Psoas muscle (tissue), 7 donors: ENCODE measurements at regions not wholly inside any gene's neighbourhood (a gene's known extent, or its start where the extent isn't known, plus 50 kb on each side); places are given as distances from the start of the nearest gene placed in this dataset.

Source experiments
- ATAC-seq, 4 donors: fragments of 200-7000 bp; cut with Tn5 transposase; one replicate each; pipeline ENCODE4 v1.9.1; 2020; ENCODE audit warnings: moderate library complexity in 3 of 4, mild to moderate bottlenecking in 2 of 4
- DNase-seq, 2 donors: peaks; one replicate each; pipeline ENCODE4 v3.0.0-alpha.2; 2020
- H3K27ac ChIP-seq: fragments of 200-600 bp; one replicate; pipeline ENCODE4 v1.8.0; 2022
- H3K27me3 ChIP-seq, 3 donors: fragments of 200-600 bp in 1 of 3; one replicate each; pipeline versions ENCODE4 v1.6.1 to v1.8.0; 2013 to 2022; ENCODE audit warnings: low read length in 2 of 3, mild to moderate bottlenecking in 2 of 3, moderate library complexity in 1 of 3; ENCODE audit not compliant: insufficient read depth in 3 of 3
- H3K36me3 ChIP-seq, 2 donors: fragments of 200-600 bp in 1 of 2; one replicate each; pipeline versions ENCODE4 v1.6.1 to v1.8.0; 2013 to 2022; ENCODE audit warnings: low read depth in 1 of 2, mild to moderate bottlenecking in 1 of 2, moderate library complexity in 1 of 2; ENCODE audit not compliant: insufficient read depth in 1 of 2
- H3K4me1 ChIP-seq: fragments of 200-600 bp; one replicate; pipeline ENCODE4 v1.8.0; 2022
- H3K4me3 ChIP-seq: fragments of 200-600 bp; one replicate; pipeline ENCODE4 v1.8.0; 2022; ENCODE audit warnings: mild to moderate bottlenecking
- H3K9me3 ChIP-seq: fragments of 200-600 bp; one replicate; pipeline ENCODE4 v1.8.0; 2022
- WGBS, 3 donors: extraction: QIAGEN DNeasy Blood & Tissue Kit; methylation state at CpG; one replicate each; pipeline versions ENCODE4 v1.1.6 to v1.1.7; 2013; 5-methylcytosine and 5-hydroxymethylcytosine counted together
- intact Hi-C, 2 donors: fragments of 100-400 bp; cut with DNase I; formaldehyde crosslinking; loops; one replicate each; pipeline versions ENCODE4 v1.11.0 to v1.14.2; 2022
- TF ChIP-seq, protein P1 (sequence below): fragments of 200-600 bp; IDR thresholded peaks from one replicate; pipeline ENCODE4 v1.8.0; 2022; ENCODE audit warnings: antibody characterized with exemption
- donor health status: healthy with polysubstance abuse.
- donor health status: DM: no; HTN: no; CAD: no; lungs with moderate emphysema.
- donor health status: Bipolar disorder and iron deficiency.
- donor health status: healthy.
- donor health status: DM: yes; HTN: yes; CAD: no.
- donor health status: DM: no; HTN: no; CAD: no.
- donor health status: DM: yes; HTN: yes; CAD: no.

DNA sequence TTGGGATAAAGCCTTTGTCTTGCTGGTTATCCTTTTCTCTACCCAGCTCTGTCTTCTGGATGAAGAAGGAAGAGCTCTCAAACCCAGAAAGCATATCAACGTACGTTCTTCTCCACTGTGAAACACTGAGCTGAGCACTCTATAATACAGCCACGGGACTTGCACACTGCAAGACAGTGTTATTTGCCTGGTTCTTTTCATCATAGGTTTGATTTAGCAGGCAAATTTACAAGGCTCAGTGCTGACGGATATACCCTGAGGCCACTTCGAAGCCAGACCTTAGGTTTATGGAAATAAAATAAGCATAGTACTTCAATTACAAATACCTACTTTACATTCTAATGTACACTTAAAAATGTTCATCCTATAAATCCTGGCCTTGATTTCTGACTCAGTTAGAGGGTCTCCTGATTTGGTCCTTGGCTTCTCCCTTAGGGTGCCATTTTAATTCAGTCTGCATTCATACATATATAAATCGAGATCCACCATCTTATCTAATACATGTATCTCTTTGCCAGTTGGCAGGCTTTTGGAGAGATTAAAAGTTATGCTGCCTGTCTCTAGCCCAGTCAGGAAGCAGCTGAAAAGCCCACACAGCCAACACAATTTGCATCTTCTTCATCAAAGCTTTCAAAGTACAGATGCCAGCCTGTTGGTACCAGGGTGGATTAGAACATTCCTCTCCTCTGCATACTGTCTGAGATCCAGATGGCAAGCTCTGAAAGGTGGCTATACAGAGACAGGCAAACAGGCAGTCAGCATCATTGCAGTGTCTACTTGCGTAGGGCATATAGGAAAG is 194.4 kb downstream of the DEPDC1B start:
- Histone ChIP-seq H3K36me3 (no peaks in the 10 kb centered on the region), H3K27ac (no peak overlapping the region), H3K4me1 (no peaks in the 10 kb centered on the region), H3K9me3 (no peaks in the 10 kb centered on the region), H3K27me3 (no peaks in the 10 kb centered on the region), H3K4me3 (no peak overlapping the region)
- TF ChIP-seq, protein P1, sequence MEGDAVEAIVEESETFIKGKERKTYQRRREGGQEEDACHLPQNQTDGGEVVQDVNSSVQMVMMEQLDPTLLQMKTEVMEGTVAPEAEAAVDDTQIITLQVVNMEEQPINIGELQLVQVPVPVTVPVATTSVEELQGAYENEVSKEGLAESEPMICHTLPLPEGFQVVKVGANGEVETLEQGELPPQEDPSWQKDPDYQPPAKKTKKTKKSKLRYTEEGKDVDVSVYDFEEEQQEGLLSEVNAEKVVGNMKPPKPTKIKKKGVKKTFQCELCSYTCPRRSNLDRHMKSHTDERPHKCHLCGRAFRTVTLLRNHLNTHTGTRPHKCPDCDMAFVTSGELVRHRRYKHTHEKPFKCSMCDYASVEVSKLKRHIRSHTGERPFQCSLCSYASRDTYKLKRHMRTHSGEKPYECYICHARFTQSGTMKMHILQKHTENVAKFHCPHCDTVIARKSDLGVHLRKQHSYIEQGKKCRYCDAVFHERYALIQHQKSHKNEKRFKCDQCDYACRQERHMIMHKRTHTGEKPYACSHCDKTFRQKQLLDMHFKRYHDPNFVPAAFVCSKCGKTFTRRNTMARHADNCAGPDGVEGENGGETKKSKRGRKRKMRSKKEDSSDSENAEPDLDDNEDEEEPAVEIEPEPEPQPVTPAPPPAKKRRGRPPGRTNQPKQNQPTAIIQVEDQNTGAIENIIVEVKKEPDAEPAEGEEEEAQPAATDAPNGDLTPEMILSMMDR: no peak
- DNase-seq: no peak
- WGBS, 3 donors: 63 to 73% (median 68%) methylated on average over 7 of the region's 7 CpGs
- no peak for ATAC-seq
- intact Hi-C loops: no loop called here

DNA sequence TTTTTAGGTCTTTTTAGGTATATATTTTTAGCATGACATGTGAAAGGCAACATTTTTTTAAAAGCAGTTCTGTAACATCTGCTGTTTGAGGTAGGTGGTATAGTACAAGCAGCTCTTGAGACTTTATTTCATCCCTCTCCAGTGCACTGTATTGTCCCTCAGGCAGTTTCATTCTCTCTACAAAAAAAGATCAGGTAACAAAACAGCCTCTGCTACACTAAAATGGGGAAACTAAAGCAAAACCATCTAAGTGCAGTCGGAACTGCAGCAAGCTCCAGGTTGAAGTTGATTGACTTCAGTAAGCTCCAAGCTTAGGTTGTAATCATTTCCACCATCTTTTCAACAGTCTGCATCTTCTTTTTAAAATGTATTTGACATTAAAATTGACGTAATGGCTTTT is 195.6 kb downstream of the DEPDC1B start:
- intact Hi-C loops: no loop called here
- H3K4me1 ChIP-seq: no peaks in the 10 kb centered on the region
- TF ChIP-seq, protein P1: no peak
- H3K36me3 ChIP-seq: no peaks in the 10 kb centered on the region
- DNase-seq (no peak), ATAC-seq (no peak)
- H3K4me3 ChIP-seq: no peak overlapping the region
- no peaks in the 10 kb centered on the region for H3K9me3 ChIP-seq
- H3K27ac ChIP-seq: no peak overlapping the region
- WGBS, 3 donors: 65 to 69% (median 68%) methylated on average over 2 of the region's 2 CpGs
- H3K27me3 ChIP-seq: no peaks in the 10 kb centered on the region

DNA sequence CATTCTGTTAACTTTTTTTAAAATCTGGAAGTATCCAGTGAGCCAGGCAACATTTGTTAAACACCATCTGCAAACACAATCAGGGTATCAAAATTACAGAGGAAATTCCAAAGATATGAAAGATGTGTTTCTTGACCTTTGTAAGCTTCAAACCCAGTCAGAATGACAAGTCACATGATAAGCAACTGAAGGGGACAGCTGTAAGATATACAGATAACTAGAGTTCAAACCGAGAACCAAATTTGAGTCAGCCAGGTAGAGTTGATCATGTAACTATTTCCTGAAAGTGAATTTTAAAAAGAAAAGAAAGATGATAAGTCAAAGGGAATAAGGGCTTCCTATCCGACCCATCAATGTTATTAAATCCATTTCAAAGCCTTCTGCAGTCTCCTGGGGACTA is 196.2 kb downstream of the DEPDC1B start:
- DNase-seq (no peak), ATAC-seq (no peak)
- H3K4me1 ChIP-seq: no peaks in the 10 kb centered on the region
- H3K36me3 ChIP-seq: no peaks in the 10 kb centered on the region
- WGBS, 3 donors: 24 to 36% (median 33%) methylated on average over 2 of the region's 2 CpGs
- TF ChIP-seq, protein P1: no peak
- no peak overlapping the region for H3K4me3 ChIP-seq
- intact Hi-C loops: no loop called here
- H3K27ac ChIP-seq: no peak overlapping the region
- no peaks in the 10 kb centered on the region for H3K9me3 ChIP-seq
- H3K27me3 ChIP-seq: no peaks in the 10 kb centered on the region

DNA sequence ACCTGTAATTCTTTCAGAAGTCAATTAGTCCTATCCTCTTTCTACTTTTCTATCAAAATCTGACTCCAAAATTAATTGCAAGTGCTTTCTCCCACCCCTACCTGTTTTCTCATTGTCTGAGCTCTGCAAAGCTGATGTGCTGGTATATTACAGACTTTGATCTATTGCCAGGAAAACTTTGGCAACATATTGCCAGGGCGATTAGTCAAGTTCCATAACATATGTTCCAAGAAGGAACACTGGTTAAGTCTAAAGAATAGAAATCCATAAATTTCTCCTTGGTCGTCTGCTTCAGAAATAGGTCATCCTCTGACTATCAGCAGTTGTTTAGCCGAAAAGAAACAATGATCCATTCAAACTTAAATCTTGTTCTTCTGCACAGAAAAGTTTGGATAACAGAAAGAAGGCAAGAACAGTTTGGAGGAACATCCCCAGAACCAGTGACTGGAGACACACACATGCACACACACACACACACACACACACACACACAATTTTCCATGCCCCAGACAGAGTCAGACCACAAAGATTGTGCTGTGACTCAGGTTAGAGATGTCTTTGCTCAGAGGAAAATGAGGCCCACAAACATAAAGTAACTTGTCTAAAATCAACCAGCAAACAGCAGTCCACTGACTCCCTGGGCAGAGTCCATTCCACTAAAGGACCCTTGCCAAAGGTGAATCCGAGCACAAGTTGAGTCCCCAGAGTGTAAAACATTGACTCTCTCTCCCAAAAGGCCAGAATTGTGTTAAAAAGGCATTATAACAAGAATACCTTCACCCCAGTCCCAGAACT is 202.1 kb downstream of the DEPDC1B start:
- no peak for DNase-seq
- Histone ChIP-seq H3K27ac (no peak overlapping the region), H3K4me1 (no peaks in the 10 kb centered on the region), H3K4me3 (no peak overlapping the region), H3K36me3 (no peaks in the 10 kb centered on the region), H3K27me3 (no peaks in the 10 kb centered on the region), H3K9me3 (no peaks in the 10 kb centered on the region)
- WGBS, 3 donors: 28 to 39% (median 37%) methylated on average over 4 of the region's 4 CpGs
- intact Hi-C loops: no loop called here
- no peak for ATAC-seq
- TF ChIP-seq, protein P1: no peak
